D341Med (cell line): ENCODE measurements at regions not wholly inside any gene's neighbourhood (a gene's known extent, or its start where the extent isn't known, plus 50 kb on each side); places are given as distances from the start of the nearest gene placed in this dataset.

Experiments
- DNase-seq: peaks from one replicate; pipeline ENCODE4 v3.0.0; 2012; ENCODE audit warnings: low spot score

- no peak for DNase-seq
Observed at GRCh38 chr5:52725808-52726207, 61.9 kb upstream of the ITGA1 start.

GRCh38 chr5:52727020-52727419 is 60.7 kb upstream of the ITGA1 start:
- no peak for DNase-seq

GRCh38 chr5:52727576-52727975 is 60.1 kb upstream of the ITGA1 start:
- no peak for DNase-seq

- no peak for DNase-seq
Observed at GRCh38 chr5:52728224-52728623, 59.5 kb upstream of the ITGA1 start.

GRCh38 chr5:52728686-52729085 is 59.0 kb upstream of the ITGA1 start:
- DNase-seq = no peak

GRCh38 chr5:52731274-52732027 is 56.3 kb upstream of the ITGA1 start:
- DNase-seq = no peak

GRCh38 chr5:52734557-52734956 is 53.2 kb upstream of the ITGA1 start:
- no peak for DNase-seq

- no peak for DNase-seq
Observed at GRCh38 chr5:52735139-52735538, 52.6 kb upstream of the ITGA1 start.
